ENCODE measurements at regions not wholly inside any gene's neighbourhood (a gene's known extent, or its start where the extent isn't known, plus 50 kb on each side); places are given as distances from the start of the nearest gene placed in this dataset.
A peak's percentile ranks its signal among the peaks of the same experiment; 100 is the strongest.

- no peak for DNase-seq (ENCODE audit: low spot score)
Observed at GRCh38 chr2:67462738-67463496, 65.8 kb downstream of the ETAA1 start.

- no peak for DNase-seq (ENCODE audit: low spot score)
Observed at GRCh38 chr2:67463810-67464209, 66.7 kb downstream of the ETAA1 start.

- no peak for DNase-seq (ENCODE audit: low spot score)
Observed at GRCh38 chr2:67465623-67466022, 68.5 kb downstream of the ETAA1 start.

- no peak for DNase-seq (ENCODE audit: low spot score)
Observed at GRCh38 chr2:67466734-67467133, 69.6 kb downstream of the ETAA1 start.

- DNase-seq (ENCODE audit: low spot score): no peak
Observed at GRCh38 chr2:67471681-67472080, 74.5 kb downstream of the ETAA1 start.

GRCh38 chr2:67476809-67477790 lies 80.0 kb downstream of the ETAA1 start:
- DNase-seq (ENCODE audit: low spot score): no peak

GRCh38 chr2:67479261-67479660 lies 82.1 kb downstream of the ETAA1 start:
- DNase-seq (ENCODE audit: low spot score): no peak

GRCh38 chr2:67485431-67485830 lies 88.3 kb downstream of the ETAA1 start:
- no peak for DNase-seq (ENCODE audit: low spot score)

- DNase-seq (ENCODE audit: low spot score): peak; percentile 37
Observed at GRCh38 chr2:67486041-67486796, 89.1 kb downstream of the ETAA1 start.

GRCh38 chr2:67487993-67488392 lies 90.9 kb downstream of the ETAA1 start:
- no peak for DNase-seq (ENCODE audit: low spot score)

- no peak for DNase-seq (ENCODE audit: low spot score)
Observed at GRCh38 chr2:67489396-67489795, 92.3 kb downstream of the ETAA1 start.

- no peak for DNase-seq (ENCODE audit: low spot score)
Observed at GRCh38 chr2:67498931-67499330, 101.8 kb downstream of the ETAA1 start.

GRCh38 chr2:67499989-67500388 lies 102.9 kb downstream of the ETAA1 start:
- DNase-seq (ENCODE audit: low spot score): no peak

- DNase-seq (ENCODE audit: low spot score): no peak
Observed at GRCh38 chr2:67500541-67500940, 103.4 kb downstream of the ETAA1 start.

GRCh38 chr2:67502346-67503065 lies 105.4 kb downstream of the ETAA1 start:
- no peak for DNase-seq (ENCODE audit: low spot score)

- no peak for DNase-seq (ENCODE audit: low spot score)
Observed at GRCh38 chr2:67503066-67503795, 106.1 kb downstream of the ETAA1 start.

GRCh38 chr2:67510745-67511144 lies 113.6 kb downstream of the ETAA1 start:
- no peak for DNase-seq (ENCODE audit: low spot score)

GRCh38 chr2:67514515-67514914 lies 117.4 kb downstream of the ETAA1 start:
- DNase-seq (ENCODE audit: low spot score): no peak

- DNase-seq (ENCODE audit: low spot score): no peak
Observed at GRCh38 chr2:67515056-67515455, 117.9 kb downstream of the ETAA1 start.

- no peak for DNase-seq (ENCODE audit: low spot score)
Observed at GRCh38 chr2:67515538-67515937, 118.4 kb downstream of the ETAA1 start.

GRCh38 chr2:67516362-67516761 lies 119.2 kb downstream of the ETAA1 start:
- DNase-seq (ENCODE audit: low spot score): no peak

All from mucosa of gallbladder (tissue), 1 donor.